Cardiac fibroblast (primary cell): ENCODE measurements at regions not wholly inside any gene's neighbourhood (a gene's known extent, or its start where the extent isn't known, plus 50 kb on each side); places are given as distances from the start of the nearest gene placed in this dataset.
A peak's percentile ranks its signal among the peaks of the same experiment; 100 is the strongest.
"Not testable (repeated sequence)": the region's sequence is repeated elsewhere in the genome, so short reads cannot be mapped to it uniquely, and the experiment has no call there.

ENCODE experiments used
- DNase-seq, 2 donors: peaks; one replicate each; pipeline versions ENCODE4 v3.0.0 to v3.0.0-alpha.2; 2010; ENCODE audit warnings: low read depth in 2 of 2
- H3K4me3 ChIP-seq, 2 donors: replicated peaks in 1 of 2; 1 replicate in 1 of 2; 2 replicates in 1 of 2; pipeline ENCODE4 v1.5.1; 2011; ENCODE audit warnings: low read depth in 2 of 2, low read length in 2 of 2, mild to moderate bottlenecking in 2 of 2, moderate library complexity in 1 of 2
- CTCF ChIP-seq: IDR thresholded peaks from one replicate; pipeline ENCODE4 v1.5.1; 2011; ENCODE audit warnings: low read depth, mild to moderate bottlenecking, low read length, inconsistent platforms

GRCh38 chr7:13024121-13024674 is 336.8 kb downstream of the ARL4A start:
- DNase-seq, result peak in 1 of 2 donors; percentile 94

GRCh38 chr7:13025043-13025442 is 337.6 kb downstream of the ARL4A start:
- not testable (repeated sequence) for DNase-seq, H3K4me3 ChIP-seq

More at GRCh38 chr7:13024121-13024674, 336.8 kb downstream of the ARL4A start:
- H3K4me3 ChIP-seq, result no peak overlapping the region
- TF ChIP-seq CTCF, result no peak

- TF ChIP-seq CTCF, result no peak
- no peak for DNase-seq
- no peak overlapping the region for H3K4me3 ChIP-seq
Observed at GRCh38 chr7:13027321-13027720, 339.9 kb downstream of the ARL4A start.

GRCh38 chr7:13028036-13028824 is 340.8 kb downstream of the ARL4A start:
- DNase-seq, result peak; percentile 33
- no peak for TF ChIP-seq CTCF
- H3K4me3 ChIP-seq, result no peak overlapping the region

- H3K4me3 ChIP-seq, result no peak overlapping the region
- peak; percentile 38 to 39 for DNase-seq
- TF ChIP-seq CTCF, result no peak
Observed at GRCh38 chr7:13028825-13029099, 341.3 kb downstream of the ARL4A start.

GRCh38 chr7:13031468-13031867 is 344.0 kb downstream of the ARL4A start:
- no peak overlapping the region for H3K4me3 ChIP-seq
- no peak for DNase-seq
- TF ChIP-seq CTCF, result no peak

- H3K4me3 ChIP-seq, result no peak overlapping the region
- no peak for TF ChIP-seq CTCF
- no peak for DNase-seq
Observed at GRCh38 chr7:13032084-13032483, 344.7 kb downstream of the ARL4A start.
